K562 (cell line): ENCODE measurements at regions not wholly inside any gene's neighbourhood (a gene's known extent, or its start where the extent isn't known, plus 50 kb on each side); places are given as distances from the start of the nearest gene placed in this dataset.

Source experiments
- ARID1B ChIP-seq: fragments of 450-650 bp; IDR thresholded peaks from 2 replicates; pipeline ENCODE4 v1.6.1; 2016; ENCODE audit warnings: antibody characterized with exemption, mild to moderate bottlenecking, inconsistent platforms
- BCL6 ChIP-seq: fragments of 250-450 bp; sonication (Bioruptor Pico); IDR thresholded peaks from 2 replicates; pipeline ENCODE4 v1.4.0; 2020
- BRD4 ChIP-seq: fragments of 200-600 bp; sonication (generic); IDR thresholded peaks from 2 replicates; pipeline ENCODE4 v1.6.1; 2017; ENCODE audit warnings: inconsistent platforms
- BRD9 ChIP-seq: fragments of 450-650 bp; IDR thresholded peaks from 2 replicates; pipeline ENCODE4 v1.6.1; 2018; ENCODE audit warnings: low read depth; ENCODE audit not compliant: partially characterized antibody
- CBFA2T2 ChIP-seq: fragments of 450-650 bp; conservative IDR thresholded peaks from 2 replicates; pipeline ENCODE4 v1.6.1; 2017; ENCODE audit warnings: mild to moderate bottlenecking
- CBFA2T3 ChIP-seq: fragments of 450-650 bp; IDR thresholded peaks from 2 replicates; pipeline ENCODE4 v1.6.1; 2017
- CHD4 ChIP-seq: fragments of 200-600 bp; sonication (generic); IDR thresholded peaks from 3 replicates; pipeline ENCODE4 v1.6.1; 2012; ENCODE audit warnings: low read depth, mild to moderate bottlenecking, mixed read lengths, low read length, inconsistent platforms; ENCODE audit not compliant: insufficient read depth, insufficient replicate concordance, poor library complexity, severe bottlenecking
- DPF2 ChIP-seq: fragments of 450-650 bp; IDR thresholded peaks from 2 replicates; pipeline ENCODE4 v1.6.1; 2016
- ERF ChIP-seq: fragments of 450-650 bp; formaldehyde crosslinking; IDR thresholded peaks from 2 replicates; pipeline ENCODE4 v1.4.0; 2020; ENCODE audit warnings: mild to moderate bottlenecking, mixed read lengths
- ETV5 ChIP-seq: sonication (generic); formaldehyde crosslinking; IDR thresholded peaks from 2 replicates; pipeline ENCODE4 v1.4.0; 2020; ENCODE audit warnings: low read depth, mild to moderate bottlenecking, missing genetic modification reagents
- FOXM1 ChIP-seq, 2 experiments: fragments of 450-650 bp in 1 of 2; sonication (generic) in 1 of 2; formaldehyde crosslinking in 1 of 2; IDR thresholded peaks; 2 replicates each; pipeline versions ENCODE4 v1.6.1 to v1.9.0; 2017 to 2022; ENCODE audit warnings: low read depth in 2 of 2, mild to moderate bottlenecking in 2 of 2, missing genetic modification reagents in 1 of 2, moderate library complexity in 1 of 2
- HDGF ChIP-seq: fragments of 450-650 bp; IDR thresholded peaks from 2 replicates; pipeline ENCODE4 v1.6.1; 2016
- KAT8 ChIP-seq: fragments of 450-650 bp; IDR thresholded peaks from 2 replicates; pipeline ENCODE4 v1.6.1; 2016; ENCODE audit warnings: low read depth, mild to moderate bottlenecking
- KLF16 ChIP-seq: IDR thresholded peaks from 2 replicates; pipeline ENCODE4 v1.6.1; 2016; ENCODE audit warnings: antibody characterized with exemption
- MEF2A ChIP-seq: IDR thresholded peaks from 2 replicates; pipeline ENCODE4 v1.6.1; 2011; ENCODE audit warnings: low read depth, mild to moderate bottlenecking, low read length, moderate library complexity; ENCODE audit not compliant: control insufficient read depth
- NCOR1 ChIP-seq: fragments of 450-650 bp; IDR thresholded peaks from 2 replicates; pipeline ENCODE4 v1.6.1; 2016; ENCODE audit warnings: mild to moderate bottlenecking, moderate library complexity
- NEUROD1 ChIP-seq: fragments of 150-350 bp; IDR thresholded peaks from 2 replicates; pipeline ENCODE4 v1.6.1; 2014; ENCODE audit warnings: borderline replicate concordance, low read length, low read depth; ENCODE audit not compliant: partially characterized antibody
- NFIC ChIP-seq: fragments of 450-650 bp; IDR thresholded peaks from 2 replicates; pipeline ENCODE4 v1.6.1; 2017; ENCODE audit warnings: mild to moderate bottlenecking, inconsistent platforms
- NR1H2 ChIP-seq: sonication (generic); formaldehyde crosslinking; IDR thresholded peaks from 2 replicates; pipeline ENCODE4 v1.4.0; 2020; ENCODE audit warnings: mild to moderate bottlenecking, missing genetic modification reagents
- PML ChIP-seq: IDR thresholded peaks from 2 replicates; pipeline ENCODE4 v1.6.1; 2012; ENCODE audit warnings: low read length, inconsistent platforms
- SMAD1 ChIP-seq: fragments of 150-350 bp; IDR thresholded peaks from 2 replicates; pipeline ENCODE4 v1.6.1; 2014; ENCODE audit warnings: low read length, low read depth; ENCODE audit not compliant: partially characterized antibody
- SMARCB1 ChIP-seq: IDR thresholded peaks from 2 replicates; pipeline ENCODE4 v1.6.1; 2011; ENCODE audit warnings: improper control_type of control experiment, low read depth; ENCODE audit not compliant: insufficient read length
- SOX6 ChIP-seq: fragments of 450-650 bp; IDR thresholded peaks from 2 replicates; pipeline ENCODE4 v1.6.1; 2014; ENCODE audit warnings: mild to moderate bottlenecking
- SP1 ChIP-seq: sonication (generic); formaldehyde crosslinking; IDR thresholded peaks from 2 replicates; pipeline ENCODE4 v1.8.1; 2022; ENCODE audit warnings: mild to moderate bottlenecking, missing genetic modification reagents
- STAT5A ChIP-seq: IDR thresholded peaks from 2 replicates; pipeline ENCODE4 v1.6.1; 2012; ENCODE audit warnings: low read length, inconsistent platforms, borderline replicate concordance
- TAL1 ChIP-seq: fragments of 450-650 bp; IDR thresholded peaks from 2 replicates; pipeline ENCODE4 v1.6.1; 2016; ENCODE audit warnings: mild to moderate bottlenecking
- TCF3 ChIP-seq: sonication (generic); formaldehyde crosslinking; IDR thresholded peaks from 2 replicates; pipeline ENCODE4 v1.4.0; 2020; ENCODE audit warnings: mild to moderate bottlenecking, missing genetic modification reagents
- TRIM24 ChIP-seq, 2 experiments: fragments of 450-650 bp; IDR thresholded peaks; 2 replicates each; pipeline ENCODE4 v1.6.1; 2016
- XRCC3 ChIP-seq: fragments of 450-650 bp; IDR thresholded peaks from 2 replicates; pipeline ENCODE4 v1.6.1; 2017; ENCODE audit warnings: mild to moderate bottlenecking, moderate library complexity
- YBX1 ChIP-seq: fragments of 450-650 bp; IDR thresholded peaks from 2 replicates; pipeline ENCODE4 v1.7.1; 2016; ENCODE audit warnings: mild to moderate bottlenecking
- ZKSCAN1 ChIP-seq: fragments of 150-350 bp; IDR thresholded peaks from 2 replicates; pipeline ENCODE4 v1.6.1; 2016; ENCODE audit warnings: low read depth, low read length
- ZNF212 ChIP-seq: fragments of 450-650 bp; formaldehyde crosslinking; IDR thresholded peaks from 2 replicates; pipeline ENCODE4 v1.4.0; 2020; ENCODE audit warnings: mild to moderate bottlenecking
- ZNF280B ChIP-seq: fragments of 250-450 bp; sonication (Bioruptor Pico); IDR thresholded peaks from 2 replicates; pipeline ENCODE4 v1.5.1; 2021; ENCODE audit warnings: mild to moderate bottlenecking
- TF ChIP-seq, protein P1 (sequence below): sonication (generic); formaldehyde crosslinking; IDR thresholded peaks from 2 replicates; pipeline ENCODE4 v1.8.1; 2022; ENCODE audit warnings: missing genetic modification reagents

- TF ChIP-seq BCL6 (no peak), PML (peak; percentile 48; the same call in 1 of the 2 replicates), CBFA2T2 (peak; percentile 84), TCF3 (peak; percentile 74), SMAD1 (no peak), MEF2A (no peak), SMARCB1 (no peak), ARID1B (peak; percentile 83), ERF (CRISPR knock-in tag) (no peak), CHD4 (no peak), NFIC (peak; percentile 43; the same call in 1 of the 2 replicates), ZNF212 (no peak), BRD4 (no peak), KLF16 (peak; percentile 53; the same call in 1 of the 2 replicates), CBFA2T3 (peak; percentile 90), NEUROD1 (no peak), STAT5A (peak; percentile 69), HDGF (no peak), TAL1 (peak; percentile 80), FOXM1 (IDR thresholded peaks at IDR 0.05; ENCODE audit: low read depth) (0 out of 2 replicates have a peak, but pooled peaks have one; percentile 28), FOXM1 (CRISPR knock-in tag; IDR thresholded peaks at IDR 0.05; ENCODE audit: low read depth) (no peak), YBX1 (no peak), ZNF280B (CRISPR knock-in tag) (no peak), NR1H2 (CRISPR knock-in tag) (no peak), SP1 (CRISPR knock-in tag) (no peak), TRIM24 (IDR thresholded peaks at IDR 0.05) (peak in 1 of 2 experiments; percentile 20; a peak in 1 of 4 replicates), KAT8 (no peak), ZKSCAN1 (peak; percentile 40; the same call in 1 of the 2 replicates), ETV5 (CRISPR knock-in tag) (no peak), NCOR1 (peak; percentile 71), BRD9 (no peak), DPF2 (peak; percentile 69), SOX6 (0 out of 2 replicates have a peak, but pooled peaks have one; percentile 22), XRCC3 (no peak)
- TF ChIP-seq, protein P1, sequence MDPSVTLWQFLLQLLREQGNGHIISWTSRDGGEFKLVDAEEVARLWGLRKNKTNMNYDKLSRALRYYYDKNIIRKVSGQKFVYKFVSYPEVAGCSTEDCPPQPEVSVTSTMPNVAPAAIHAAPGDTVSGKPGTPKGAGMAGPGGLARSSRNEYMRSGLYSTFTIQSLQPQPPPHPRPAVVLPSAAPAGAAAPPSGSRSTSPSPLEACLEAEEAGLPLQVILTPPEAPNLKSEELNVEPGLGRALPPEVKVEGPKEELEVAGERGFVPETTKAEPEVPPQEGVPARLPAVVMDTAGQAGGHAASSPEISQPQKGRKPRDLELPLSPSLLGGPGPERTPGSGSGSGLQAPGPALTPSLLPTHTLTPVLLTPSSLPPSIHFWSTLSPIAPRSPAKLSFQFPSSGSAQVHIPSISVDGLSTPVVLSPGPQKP = no peak
- TF ChIP-seq, all 486 proteins: peak for 24
Measured at GRCh38 chr12:30400349-30400748, 295.3 kb downstream of the IPO8 start (continued).
